C1 segment of cervical spinal cord (tissue), 14 donors: ENCODE measurements at regions not wholly inside any gene's neighbourhood (a gene's known extent, or its start where the extent isn't known, plus 50 kb on each side); places are given as distances from the start of the nearest gene placed in this dataset.

Experiments used
- DNase-seq, 14 donors: peaks; one replicate each; lab custom pipeline; 2025; lab: John Stamatoyannopoulos, UW

DNA sequence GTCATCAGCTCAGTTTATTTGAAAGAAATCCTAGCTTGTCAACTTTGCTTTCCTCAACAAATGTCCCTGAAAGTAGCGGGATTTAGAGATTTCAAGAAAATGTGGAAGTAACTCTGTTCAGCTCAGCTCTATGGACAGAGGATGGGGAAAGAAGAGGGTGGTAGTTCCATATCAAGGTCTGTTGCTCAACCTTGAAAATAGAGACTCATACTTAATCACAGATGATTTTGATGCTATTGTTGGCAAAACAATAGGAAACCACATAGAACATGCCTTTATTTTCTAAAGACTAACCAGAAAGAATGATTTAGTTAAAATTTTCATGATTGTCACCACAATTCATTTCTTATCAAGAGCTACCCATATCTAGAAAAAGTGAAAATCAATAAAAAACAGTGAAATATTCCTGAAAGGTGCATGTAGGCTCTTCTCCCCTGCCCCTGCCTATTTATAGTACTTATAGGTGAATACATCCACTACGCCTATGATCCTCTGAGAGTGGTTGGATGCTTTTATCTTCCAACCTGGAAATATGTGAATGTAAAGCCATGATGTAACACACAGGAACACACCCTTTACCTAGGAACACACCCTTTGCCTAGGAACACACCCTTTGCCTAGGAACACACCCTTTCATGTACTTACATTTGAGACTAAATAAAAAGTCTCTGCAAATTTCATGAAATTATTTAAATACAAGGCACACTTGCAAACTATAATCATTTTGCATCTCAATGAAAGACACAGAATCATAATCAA lies 65.8 kb downstream of the ETAA1 start:
- no peak for DNase-seq

GRCh38 chr2:67463810-67464209 lies 66.7 kb downstream of the ETAA1 start:
- DNase-seq = no peak

- no peak for DNase-seq
These were observed 68.5 kb downstream of the ETAA1 start for GRCh38 chr2:67465623-67466022.

DNA sequence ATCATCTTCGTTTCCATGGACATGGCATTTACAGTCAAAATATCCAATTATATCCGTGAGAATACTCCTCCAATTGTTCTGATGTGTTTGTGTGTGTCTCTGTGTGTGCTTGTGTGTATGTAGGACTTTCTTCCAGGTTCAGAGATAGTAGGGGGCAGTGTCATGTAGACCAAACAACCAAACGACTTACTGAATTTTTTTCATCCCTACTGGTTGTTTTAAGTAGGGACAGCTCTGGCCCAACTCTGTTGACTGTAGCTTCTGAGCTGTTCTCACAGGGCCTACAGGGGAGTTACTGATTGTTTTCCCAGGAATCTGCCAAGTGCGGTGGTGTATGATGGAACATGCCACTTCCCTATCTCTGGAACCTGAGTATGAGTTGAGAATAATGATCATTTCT lies 69.6 kb downstream of the ETAA1 start:
- DNase-seq = no peak

DNA sequence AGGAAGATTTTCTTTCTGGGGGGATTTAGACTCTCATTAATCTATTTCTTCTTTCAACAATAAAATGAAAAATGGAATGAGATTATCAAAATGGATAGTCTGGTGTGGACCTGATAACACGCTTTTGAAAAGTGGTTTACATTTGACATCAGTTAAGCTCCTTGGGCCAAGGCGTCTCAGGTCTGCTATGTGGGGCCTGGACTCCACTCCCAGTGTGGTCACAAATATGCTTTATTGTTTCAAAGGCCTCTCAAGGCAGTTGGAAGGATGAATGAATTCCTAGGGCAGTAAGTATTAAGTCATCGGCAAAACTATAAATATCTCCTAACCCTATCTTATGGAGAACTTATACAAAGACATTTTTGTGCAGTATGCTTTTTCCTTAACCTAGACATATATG lies 74.5 kb downstream of the ETAA1 start:
- no peak for DNase-seq

GRCh38 chr2:67476809-67477790 lies 80.0 kb downstream of the ETAA1 start:
- no peak for DNase-seq

DNA sequence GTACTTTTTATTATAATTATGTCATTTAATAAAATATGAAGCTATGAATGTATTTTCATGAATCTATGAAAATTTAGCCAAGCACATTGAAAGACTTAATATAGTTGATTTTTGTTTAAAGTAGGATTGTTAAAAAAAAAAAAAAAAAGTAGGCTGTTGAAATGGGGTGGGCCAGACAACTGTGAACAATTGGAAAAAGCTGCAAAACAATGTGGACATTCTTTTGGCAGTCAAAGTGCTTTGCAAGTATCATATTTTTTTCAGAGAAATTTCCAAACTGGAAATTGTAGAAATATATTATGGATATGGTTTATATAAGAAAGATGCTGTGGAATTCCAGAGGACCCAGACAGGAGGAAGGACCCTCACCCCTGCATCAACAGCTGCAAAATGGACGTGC lies 82.1 kb downstream of the ETAA1 start:
- no peak for DNase-seq

DNA sequence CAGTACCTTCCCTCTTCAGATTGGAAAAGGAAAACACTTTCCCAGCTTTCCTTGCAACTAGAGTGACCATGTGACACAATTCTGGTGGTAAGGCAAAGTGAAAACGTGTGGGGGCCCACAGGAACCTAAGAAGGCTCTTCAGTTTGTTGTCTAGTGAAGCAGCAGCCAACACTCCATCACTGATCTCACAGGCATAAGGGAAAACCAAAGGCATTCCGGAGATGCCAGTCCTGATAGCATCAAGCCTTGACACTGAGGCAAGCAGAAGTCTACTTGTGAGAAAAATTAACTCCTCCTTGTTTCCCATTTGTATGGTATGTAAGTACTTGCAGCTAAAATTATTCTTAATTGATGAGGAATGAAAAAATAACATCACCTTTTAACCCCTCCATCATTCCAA lies 88.3 kb downstream of the ETAA1 start:
- DNase-seq = no peak

GRCh38 chr2:67486041-67486796 lies 89.1 kb downstream of the ETAA1 start:
- DNase-seq = no peak

DNA sequence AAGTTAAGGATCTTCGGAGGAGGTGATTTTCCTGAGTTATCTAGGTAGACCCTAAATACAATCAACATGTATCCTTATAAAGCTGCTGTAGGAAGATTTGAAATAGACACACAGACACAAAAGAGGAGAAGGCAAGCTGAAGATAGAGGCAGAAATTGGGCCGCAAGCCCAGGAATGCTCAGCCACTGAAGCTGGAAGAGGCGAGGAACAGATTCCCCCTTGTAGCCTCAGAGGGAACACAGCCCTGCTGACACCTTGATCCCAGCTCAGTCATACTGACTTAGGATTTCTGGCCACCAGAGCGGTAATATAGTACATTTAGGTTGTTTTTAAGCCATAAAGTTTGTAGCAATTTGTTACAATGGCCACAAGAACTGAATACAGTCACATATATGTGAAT lies 90.9 kb downstream of the ETAA1 start:
- no peak for DNase-seq

GRCh38 chr2:67489396-67489795 lies 92.3 kb downstream of the ETAA1 start:
- DNase-seq = no peak

- DNase-seq = no peak
These were observed 101.8 kb downstream of the ETAA1 start for GRCh38 chr2:67498931-67499330.

- no peak for DNase-seq
These were observed 102.9 kb downstream of the ETAA1 start for GRCh38 chr2:67499989-67500388.

- no peak for DNase-seq
These were observed 103.4 kb downstream of the ETAA1 start for GRCh38 chr2:67500541-67500940.

DNA sequence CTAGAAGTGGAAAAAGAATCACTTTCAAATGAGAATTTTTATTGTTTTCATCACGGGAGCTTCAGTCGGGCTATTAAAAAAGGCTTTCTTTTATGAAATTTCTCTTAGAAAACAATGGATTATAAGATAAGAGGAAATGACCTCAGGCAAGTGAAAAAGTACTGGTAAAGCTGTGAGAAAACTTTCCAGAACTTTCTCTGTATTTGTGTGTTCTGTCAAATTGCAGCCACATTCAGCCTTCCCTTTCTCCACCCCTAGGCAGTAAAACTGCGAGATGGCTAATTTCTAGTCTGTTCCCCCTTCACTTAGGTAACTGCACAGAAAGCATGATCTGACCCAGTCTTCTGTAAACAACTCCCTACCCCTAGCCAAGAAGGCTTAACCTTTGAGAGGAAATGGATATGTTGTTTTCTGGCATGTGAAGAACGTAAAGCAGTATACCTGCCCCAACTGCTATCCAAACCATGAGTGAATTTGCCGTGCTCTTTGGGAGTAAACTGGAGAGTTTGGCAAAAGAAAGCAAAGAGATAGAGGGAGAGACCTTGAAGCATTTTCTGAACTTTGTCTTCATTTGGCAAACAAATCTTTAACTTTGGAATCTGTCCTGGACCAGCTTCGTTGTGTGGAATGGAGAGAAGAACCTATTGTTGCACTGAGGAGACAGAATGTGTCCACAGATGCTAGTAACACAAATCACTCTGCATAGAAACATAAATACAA lies 105.4 kb downstream of the ETAA1 start:
- no peak for DNase-seq

DNA sequence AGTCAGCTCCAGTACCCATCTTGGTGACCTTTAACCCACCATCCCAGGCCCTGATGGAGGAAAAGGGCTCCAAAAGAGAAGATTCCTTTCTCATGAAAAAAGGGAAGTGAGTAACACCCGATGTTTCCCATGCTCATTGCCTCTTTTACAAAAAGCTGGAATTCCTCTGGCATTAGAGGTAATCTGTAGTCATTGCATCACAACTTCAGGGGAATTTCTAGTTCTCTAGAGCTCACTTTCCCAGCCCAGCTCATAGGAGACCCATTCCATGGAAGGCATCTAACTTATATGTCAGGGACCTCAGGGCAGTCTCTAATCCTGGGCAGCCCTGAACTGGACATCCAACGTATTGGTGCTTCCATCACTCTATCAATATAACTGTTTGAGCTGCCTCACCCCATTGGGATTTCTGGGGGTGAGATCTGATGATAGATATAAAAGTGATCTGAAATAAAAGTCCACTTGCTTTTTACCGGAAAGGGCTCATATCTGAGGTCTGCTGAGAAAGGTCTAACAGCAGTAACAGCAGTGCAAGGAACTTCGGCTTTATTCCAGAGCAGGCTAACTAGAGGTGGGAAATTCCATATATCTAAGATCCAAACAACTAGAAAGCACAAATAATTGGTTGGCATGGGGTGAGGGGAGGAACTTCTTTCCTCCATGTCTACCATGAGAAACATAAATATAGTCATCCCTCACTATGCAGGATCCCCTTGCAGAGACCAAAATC lies 106.1 kb downstream of the ETAA1 start:
- DNase-seq = no peak

- DNase-seq = no peak
These were observed 113.6 kb downstream of the ETAA1 start for GRCh38 chr2:67510745-67511144.

GRCh38 chr2:67514515-67514914 lies 117.4 kb downstream of the ETAA1 start:
- DNase-seq = no peak

DNA sequence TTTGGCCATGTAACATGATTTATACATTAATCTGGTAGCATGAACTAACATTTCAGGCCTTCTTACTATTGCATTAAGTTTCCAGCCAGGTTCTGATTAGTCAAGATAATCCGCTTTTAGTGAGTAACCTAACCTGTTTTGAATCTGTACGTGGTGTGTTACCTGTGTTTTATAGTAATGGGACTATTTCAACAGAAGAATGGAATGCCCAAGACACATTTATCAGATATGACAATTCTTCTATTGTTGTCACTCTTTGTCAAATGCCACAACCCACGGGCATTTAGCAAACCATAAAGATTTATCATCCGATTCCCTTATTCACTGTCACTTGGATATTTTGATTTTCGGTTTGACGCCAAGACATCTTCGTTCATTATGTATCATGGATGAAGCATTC lies 117.9 kb downstream of the ETAA1 start:
- DNase-seq = no peak

- no peak for DNase-seq
These were observed 118.4 kb downstream of the ETAA1 start for GRCh38 chr2:67515538-67515937.

DNA sequence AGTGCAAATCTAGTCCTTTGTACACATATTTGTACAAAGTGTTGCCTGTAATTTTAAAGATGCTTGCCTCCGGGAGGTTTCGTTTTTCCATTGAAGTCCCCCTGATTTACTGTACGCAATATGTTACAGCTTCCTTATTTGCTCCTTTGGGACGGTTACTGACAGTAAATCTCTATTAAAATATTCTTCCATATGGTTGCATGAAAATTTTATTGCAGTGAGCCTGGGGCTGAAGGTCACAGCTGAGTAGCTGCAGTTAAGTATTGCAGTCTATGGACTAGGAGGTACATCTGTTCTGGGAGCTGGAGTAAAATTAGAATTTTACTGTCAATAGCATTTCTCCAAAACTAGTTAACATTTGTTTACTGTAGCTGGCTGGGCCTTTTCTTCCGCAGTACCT lies 119.2 kb downstream of the ETAA1 start:
- no peak for DNase-seq
